ENCODE measurements at regions not wholly inside any gene's neighbourhood (a gene's known extent, or its start where the extent isn't known, plus 50 kb on each side); places are given as distances from the start of the nearest gene placed in this dataset.

DNA sequence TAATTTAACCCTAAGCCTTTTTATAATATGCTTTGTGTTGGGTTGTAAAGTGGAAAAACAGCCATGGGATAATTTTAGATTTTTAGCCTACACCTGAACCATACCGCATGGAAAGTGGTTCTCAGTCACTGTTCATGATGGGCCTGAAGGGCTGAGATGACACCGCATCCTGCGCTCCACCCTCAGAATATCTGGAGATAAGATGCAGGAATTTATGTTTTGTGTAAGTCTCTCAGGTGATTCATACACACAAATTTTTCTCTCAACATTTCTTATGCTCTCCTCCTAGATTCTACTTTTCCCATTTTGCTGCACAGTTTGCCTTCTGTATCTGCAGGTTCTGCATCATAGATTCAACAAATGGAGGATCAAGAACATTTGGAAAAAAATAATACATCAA, 191.3 kb upstream of the PHACTR1 start:
- H3K9me3 ChIP-seq (ENCODE audit: control insufficient read depth in 2 of 2, insufficient read depth in 1 of 2, low read length in 1 of 2), result no peaks in the 10 kb centered on the region
- H3K36me3 ChIP-seq (ENCODE audit: control insufficient read depth in 2 of 2, insufficient read depth in 2 of 2, low read length in 1 of 2), result no peaks in the 10 kb centered on the region
- no peaks in the 10 kb centered on the region for H3K4me1 ChIP-seq (ENCODE audit: control insufficient read depth in 2 of 2, insufficient read depth in 2 of 2, low read length in 2 of 2)
- H3K27ac ChIP-seq (ENCODE audit: low read depth in 1 of 2, low read length in 1 of 2), result no peak overlapping the region
- DNase-seq (ENCODE audit: low read depth in 6 of 9, low spot score in 9 of 9), result no peak
- no peaks in the 10 kb centered on the region for H3K27me3 ChIP-seq (ENCODE audit: control insufficient read depth in 2 of 2, insufficient read depth in 1 of 2, low read length in 1 of 2)
- 99% methylated on average over 3 of the region's 3 CpGs for WGBS
- no peak overlapping the region for H3K4me3 ChIP-seq (ENCODE audit: low read length in 2 of 2)

DNA sequence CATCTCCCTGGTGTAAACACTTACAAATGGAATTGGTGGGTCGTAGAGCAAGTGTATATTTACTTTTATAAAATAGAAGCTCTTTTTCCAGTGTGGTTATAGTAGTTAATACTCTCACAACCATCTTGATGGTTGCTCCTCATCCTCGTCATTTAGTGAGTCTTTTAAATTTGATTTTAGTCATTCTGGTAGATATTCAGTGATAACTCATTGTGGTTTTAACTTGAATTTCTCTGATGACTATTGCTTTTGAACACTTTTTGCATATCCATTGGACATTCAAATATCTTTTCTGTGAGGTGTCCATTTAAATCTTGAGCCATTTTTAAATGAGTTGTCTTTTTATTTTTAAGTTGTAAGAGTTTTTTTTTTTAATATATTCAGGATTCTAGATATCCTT, 189.2 kb upstream of the PHACTR1 start:
- H3K9me3 ChIP-seq (ENCODE audit: control insufficient read depth in 2 of 2, insufficient read depth in 1 of 2, low read length in 1 of 2), result no peaks in the 10 kb centered on the region
- WGBS, result 95% methylated on average over 2 of the region's 2 CpGs
- no peaks in the 10 kb centered on the region for H3K27me3 ChIP-seq (ENCODE audit: control insufficient read depth in 2 of 2, insufficient read depth in 1 of 2, low read length in 1 of 2)
- H3K36me3 ChIP-seq (ENCODE audit: control insufficient read depth in 2 of 2, insufficient read depth in 2 of 2, low read length in 1 of 2), result no peaks in the 10 kb centered on the region
- H3K27ac ChIP-seq (ENCODE audit: low read depth in 1 of 2, low read length in 1 of 2), result no peak overlapping the region
- no peak overlapping the region for H3K4me3 ChIP-seq (ENCODE audit: low read length in 2 of 2)
- DNase-seq (ENCODE audit: low read depth in 6 of 9, low spot score in 9 of 9), result no peak
- no peaks in the 10 kb centered on the region for H3K4me1 ChIP-seq (ENCODE audit: control insufficient read depth in 2 of 2, insufficient read depth in 2 of 2, low read length in 2 of 2)

DNA sequence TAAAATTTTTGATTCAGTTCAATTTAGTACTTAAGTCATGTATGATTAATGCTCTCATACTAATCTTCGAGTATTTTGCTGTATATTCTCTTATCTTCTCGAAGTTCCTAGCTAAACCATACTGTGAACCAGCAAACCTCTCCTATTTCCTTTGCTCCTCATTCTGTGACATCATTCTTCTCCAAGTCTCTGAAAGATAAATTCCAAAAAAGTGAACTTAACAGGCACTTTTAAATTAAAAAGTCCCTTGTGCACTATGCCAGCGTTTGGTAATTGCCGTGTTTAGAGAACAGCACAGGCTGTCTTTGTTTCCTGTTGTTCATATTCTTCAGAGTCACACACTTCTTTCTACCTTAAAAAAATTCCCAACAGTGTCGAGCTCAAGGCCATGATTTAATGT, 188.4 kb upstream of the PHACTR1 start:
- Histone ChIP-seq H3K36me3 (ENCODE audit: control insufficient read depth in 2 of 2, insufficient read depth in 2 of 2, low read length in 1 of 2) (no peaks in the 10 kb centered on the region), H3K27ac (ENCODE audit: low read depth in 1 of 2, low read length in 1 of 2) (no peak overlapping the region)
- DNase-seq (ENCODE audit: low read depth in 6 of 9, low spot score in 9 of 9), result no peak

DNA sequence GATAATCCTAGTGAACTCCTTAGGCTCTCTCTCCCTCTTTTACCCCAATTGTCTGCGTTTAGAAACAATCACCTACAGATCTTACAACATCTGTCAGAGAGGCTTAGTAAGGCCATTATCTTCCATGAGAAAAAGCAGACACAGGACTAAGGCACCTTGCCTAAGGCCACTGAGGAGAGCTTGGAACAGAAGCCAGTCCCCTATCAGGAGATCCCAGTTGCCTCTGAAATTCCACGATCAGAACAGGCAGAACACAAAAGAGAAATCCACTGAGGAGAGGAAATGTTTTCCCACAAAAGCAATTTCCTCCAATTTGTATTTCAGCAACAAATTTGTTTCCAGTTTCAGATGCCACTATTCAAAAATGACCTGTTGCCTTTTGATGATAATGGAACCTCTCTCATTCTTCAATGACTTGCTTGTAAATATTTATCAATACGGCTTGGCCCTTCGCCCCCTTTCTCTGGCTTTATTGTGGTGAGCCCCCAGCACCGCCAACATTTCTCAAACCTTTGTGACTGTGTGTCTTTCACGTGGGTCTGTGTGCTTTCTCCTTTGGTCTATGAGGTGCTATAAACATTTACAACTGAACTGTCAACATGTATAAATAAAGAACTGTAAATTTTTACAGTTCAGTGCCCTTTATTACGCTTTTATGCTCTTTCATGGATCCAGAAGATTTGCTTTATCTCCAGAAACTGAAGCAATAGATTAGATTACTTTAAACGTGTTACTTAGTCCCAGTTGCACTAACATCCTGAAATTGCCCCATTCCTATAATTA, 187.8 kb upstream of the PHACTR1 start:
- Histone ChIP-seq H3K36me3 (ENCODE audit: control insufficient read depth in 2 of 2, insufficient read depth in 2 of 2, low read length in 1 of 2) (no peaks in the 10 kb centered on the region), H3K4me3 (ENCODE audit: low read length in 2 of 2) (no peak overlapping the region), H3K27me3 (ENCODE audit: control insufficient read depth in 2 of 2, insufficient read depth in 1 of 2, low read length in 1 of 2) (no peaks in the 10 kb centered on the region), H3K27ac (ENCODE audit: low read depth in 1 of 2, low read length in 1 of 2) (no peak overlapping the region), H3K9me3 (ENCODE audit: control insufficient read depth in 2 of 2, insufficient read depth in 1 of 2, low read length in 1 of 2) (no peaks in the 10 kb centered on the region), H3K4me1 (ENCODE audit: control insufficient read depth in 2 of 2, insufficient read depth in 2 of 2, low read length in 2 of 2) (no peaks in the 10 kb centered on the region)
- whole genome bisulfite sequencing, result 88% methylated on average over 8 of the region's 8 CpGs
- no peak for DNase-seq (ENCODE audit: low read depth in 6 of 9, low spot score in 9 of 9)

More for the DNA sequence above, 188.4 kb upstream of the PHACTR1 start:
- Histone ChIP-seq H3K4me3 (ENCODE audit: low read length in 2 of 2) (no peak overlapping the region), H3K27me3 (ENCODE audit: control insufficient read depth in 2 of 2, insufficient read depth in 1 of 2, low read length in 1 of 2) (no peaks in the 10 kb centered on the region), H3K9me3 (ENCODE audit: control insufficient read depth in 2 of 2, insufficient read depth in 1 of 2, low read length in 1 of 2) (no peaks in the 10 kb centered on the region), H3K4me1 (ENCODE audit: control insufficient read depth in 2 of 2, insufficient read depth in 2 of 2, low read length in 2 of 2) (no peaks in the 10 kb centered on the region)
- 58% methylated on average over 5 of the region's 5 CpGs for WGBS

DNA sequence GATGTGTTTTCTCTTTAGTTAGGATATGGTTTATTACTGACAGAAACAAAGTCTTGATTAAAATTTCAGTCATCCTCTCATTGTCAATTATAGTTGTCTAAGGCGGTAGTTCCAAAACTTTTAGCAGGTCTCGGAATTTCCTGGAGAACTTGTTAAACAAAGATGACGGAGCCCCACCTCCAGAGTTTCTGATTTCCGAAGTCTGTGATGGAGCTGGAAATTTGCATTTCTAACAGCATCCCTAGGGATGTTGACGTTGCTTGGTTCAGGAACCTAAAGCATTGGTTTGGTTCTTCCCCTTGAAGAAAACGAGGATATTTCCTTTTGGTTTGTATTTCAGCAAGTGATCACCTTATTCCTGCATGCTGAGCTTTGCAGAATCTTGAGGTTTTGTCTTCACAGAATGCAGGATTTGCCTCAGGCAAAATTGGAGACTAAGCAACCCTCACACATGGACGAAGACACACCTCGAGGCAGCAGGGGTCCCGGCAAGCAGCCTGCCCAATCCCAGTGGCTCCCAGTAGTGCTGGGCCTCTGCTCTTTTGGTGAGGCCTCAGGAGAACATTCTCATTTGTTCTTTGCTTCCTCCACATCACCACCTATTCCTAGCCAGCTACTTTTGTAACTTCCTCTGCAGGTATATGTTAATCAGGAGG, 187.1 kb upstream of the PHACTR1 start:
- H3K4me3 ChIP-seq (ENCODE audit: low read length in 2 of 2), result no peak overlapping the region
- no peaks in the 10 kb centered on the region for H3K9me3 ChIP-seq (ENCODE audit: control insufficient read depth in 2 of 2, insufficient read depth in 1 of 2, low read length in 1 of 2)
- no peaks in the 10 kb centered on the region for H3K27me3 ChIP-seq (ENCODE audit: control insufficient read depth in 2 of 2, insufficient read depth in 1 of 2, low read length in 1 of 2)
- DNase-seq (ENCODE audit: low read depth in 6 of 9, low spot score in 9 of 9), result no peak
- no peaks in the 10 kb centered on the region for H3K4me1 ChIP-seq (ENCODE audit: control insufficient read depth in 2 of 2, insufficient read depth in 2 of 2, low read length in 2 of 2)
- no peak overlapping the region for H3K27ac ChIP-seq (ENCODE audit: low read depth in 1 of 2, low read length in 1 of 2)
- 92% methylated on average over 9 of the region's 9 CpGs for WGBS
- no peaks in the 10 kb centered on the region for H3K36me3 ChIP-seq (ENCODE audit: control insufficient read depth in 2 of 2, insufficient read depth in 2 of 2, low read length in 1 of 2)

DNA sequence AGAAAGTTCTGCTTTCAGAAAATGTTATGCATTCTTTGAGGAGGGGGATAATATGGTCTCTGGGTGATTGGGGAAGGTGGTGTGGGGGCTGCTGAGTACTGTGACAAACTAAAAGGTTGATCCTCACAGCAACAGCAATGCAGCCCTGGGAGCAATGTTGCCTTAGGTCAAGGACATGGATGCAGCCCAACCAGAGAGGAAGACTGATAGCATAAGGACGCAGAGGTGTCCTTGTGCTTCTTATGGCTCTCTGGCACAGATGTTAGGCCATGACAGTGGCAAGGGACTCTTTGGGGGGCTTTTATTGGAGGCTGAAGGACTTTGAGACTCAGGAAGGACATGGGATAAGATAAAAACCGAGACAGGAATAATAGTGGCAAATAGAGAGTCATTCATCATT, 186.2 kb upstream of the PHACTR1 start:
- no peaks in the 10 kb centered on the region for H3K27me3 ChIP-seq (ENCODE audit: control insufficient read depth in 2 of 2, insufficient read depth in 1 of 2, low read length in 1 of 2)
- 92% methylated on average over 2 of the region's 2 CpGs for WGBS
- H3K27ac ChIP-seq (ENCODE audit: low read depth in 1 of 2, low read length in 1 of 2), result no peak overlapping the region
- H3K4me3 ChIP-seq (ENCODE audit: low read length in 2 of 2), result no peak overlapping the region
- no peaks in the 10 kb centered on the region for H3K9me3 ChIP-seq (ENCODE audit: control insufficient read depth in 2 of 2, insufficient read depth in 1 of 2, low read length in 1 of 2)
- DNase-seq (ENCODE audit: low read depth in 6 of 9, low spot score in 9 of 9), result no peak
- no peaks in the 10 kb centered on the region for H3K36me3 ChIP-seq (ENCODE audit: control insufficient read depth in 2 of 2, insufficient read depth in 2 of 2, low read length in 1 of 2)
- H3K4me1 ChIP-seq (ENCODE audit: control insufficient read depth in 2 of 2, insufficient read depth in 2 of 2, low read length in 2 of 2), result no peaks in the 10 kb centered on the region

DNA sequence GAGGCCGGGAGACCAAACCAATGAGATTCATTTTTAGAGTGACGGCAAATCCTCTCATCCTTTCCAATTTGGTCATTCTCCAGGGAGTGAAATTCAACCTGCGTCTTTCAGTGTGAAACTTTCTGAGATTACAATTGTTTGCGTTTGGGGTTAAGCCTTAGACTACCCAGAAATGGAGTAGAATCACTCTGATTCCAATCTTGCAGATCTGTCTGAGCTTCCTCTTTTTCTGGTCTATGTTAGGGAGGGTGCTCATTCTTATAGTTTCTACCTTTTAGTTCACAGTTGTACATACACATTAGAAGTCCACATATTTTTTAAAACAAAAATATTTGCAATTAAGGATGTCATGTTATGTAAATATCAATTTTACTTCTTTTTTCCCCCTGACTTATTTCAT, 183.0 kb upstream of the PHACTR1 start:
- H3K4me3 ChIP-seq (ENCODE audit: low read length in 2 of 2), result no peak overlapping the region
- H3K4me1 ChIP-seq (ENCODE audit: control insufficient read depth in 2 of 2, insufficient read depth in 2 of 2, low read length in 2 of 2), result no peaks in the 10 kb centered on the region
- no peak overlapping the region for H3K27ac ChIP-seq (ENCODE audit: low read depth in 1 of 2, low read length in 1 of 2)
- no peak for DNase-seq (ENCODE audit: low read depth in 6 of 9, low spot score in 9 of 9)
- H3K36me3 ChIP-seq (ENCODE audit: control insufficient read depth in 2 of 2, insufficient read depth in 2 of 2, low read length in 1 of 2), result no peaks in the 10 kb centered on the region
- H3K27me3 ChIP-seq (ENCODE audit: control insufficient read depth in 2 of 2, insufficient read depth in 1 of 2, low read length in 1 of 2), result no peaks in the 10 kb centered on the region
- WGBS, result 79% methylated on average over 4 of the region's 4 CpGs
- H3K9me3 ChIP-seq (ENCODE audit: control insufficient read depth in 2 of 2, insufficient read depth in 1 of 2, low read length in 1 of 2), result no peaks in the 10 kb centered on the region

DNA sequence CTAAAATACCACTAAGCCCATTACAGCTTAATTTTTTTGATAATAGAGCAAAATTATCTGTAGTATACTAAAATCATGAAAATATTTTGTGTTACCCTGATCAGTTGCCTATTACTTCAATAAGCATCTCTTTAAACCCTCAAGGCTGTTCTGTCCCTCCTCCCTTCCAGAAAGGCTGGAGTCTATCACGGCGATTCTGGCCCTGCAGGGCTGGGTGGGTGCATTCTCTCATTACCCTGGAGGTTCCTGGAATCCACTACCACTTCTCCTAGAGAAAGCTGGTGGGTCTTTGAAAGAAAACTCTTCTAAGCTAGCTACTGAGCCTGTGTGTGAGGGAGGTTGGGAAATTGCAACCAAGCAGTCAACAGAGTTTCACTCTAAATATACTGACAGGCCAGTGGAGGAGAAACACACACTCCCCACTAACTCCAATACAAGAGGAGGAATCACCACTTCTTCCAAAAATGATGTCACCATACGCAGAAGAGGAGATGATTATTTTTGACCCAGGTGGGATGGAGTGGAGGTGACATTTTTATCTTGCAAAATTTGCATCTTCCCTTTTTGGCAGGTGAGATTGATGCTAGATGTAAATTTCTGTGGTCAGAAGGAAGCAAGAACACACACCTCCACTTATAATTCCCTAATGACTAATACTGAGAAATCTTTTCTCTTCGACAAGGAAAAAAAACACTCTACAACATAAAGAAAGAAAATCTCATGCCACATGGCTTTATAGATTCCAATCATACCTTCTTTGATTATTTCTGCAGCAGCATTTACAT, 182.3 kb upstream of the PHACTR1 start:
- no peak for DNase-seq (ENCODE audit: low read depth in 6 of 9, low spot score in 9 of 9)
- WGBS, result 96% methylated on average over 4 of the region's 4 CpGs
- no peaks in the 10 kb centered on the region for H3K27me3 ChIP-seq (ENCODE audit: control insufficient read depth in 2 of 2, insufficient read depth in 1 of 2, low read length in 1 of 2)
- H3K9me3 ChIP-seq (ENCODE audit: control insufficient read depth in 2 of 2, insufficient read depth in 1 of 2, low read length in 1 of 2), result no peaks in the 10 kb centered on the region
- H3K4me3 ChIP-seq (ENCODE audit: low read length in 2 of 2), result no peak overlapping the region
- H3K36me3 ChIP-seq (ENCODE audit: control insufficient read depth in 2 of 2, insufficient read depth in 2 of 2, low read length in 1 of 2), result no peaks in the 10 kb centered on the region
- no peaks in the 10 kb centered on the region for H3K4me1 ChIP-seq (ENCODE audit: control insufficient read depth in 2 of 2, insufficient read depth in 2 of 2, low read length in 2 of 2)
- H3K27ac ChIP-seq (ENCODE audit: low read depth in 1 of 2, low read length in 1 of 2), result no peak overlapping the region
